Right lobe of liver (tissue), 4 donors: ENCODE measurements at regions not wholly inside any gene's neighbourhood (a gene's known extent, or its start where the extent isn't known, plus 50 kb on each side); places are given as distances from the start of the nearest gene placed in this dataset.

Experiments used
- POLR2A ChIP-seq: fragments of 450-650 bp; IDR thresholded peaks from one replicate; pipeline ENCODE4 v1.6.1; 2017; ENCODE audit warnings: antibody characterized with exemption, mild to moderate bottlenecking
- TF ChIP-seq, protein P1 (sequence below), 4 donors: fragments of 200-600 bp in 3 of 4; fragments of 450-650 bp in 1 of 4; IDR thresholded peaks; one replicate each; pipeline versions ENCODE4 v1.5.1 to v1.8.0; 2016 to 2022; ENCODE audit warnings: antibody characterized with exemption in 4 of 4, mild to moderate bottlenecking in 2 of 4
- donor health status: DM: no; HTN: no; CAD: no.
- donor health status: DM: no; HTN: no; CAD: no.
- donor health status: DM: no; HTN: yes; CAD: no.

- no peak for TF ChIP-seq POLR2A
- TF ChIP-seq, protein P1, sequence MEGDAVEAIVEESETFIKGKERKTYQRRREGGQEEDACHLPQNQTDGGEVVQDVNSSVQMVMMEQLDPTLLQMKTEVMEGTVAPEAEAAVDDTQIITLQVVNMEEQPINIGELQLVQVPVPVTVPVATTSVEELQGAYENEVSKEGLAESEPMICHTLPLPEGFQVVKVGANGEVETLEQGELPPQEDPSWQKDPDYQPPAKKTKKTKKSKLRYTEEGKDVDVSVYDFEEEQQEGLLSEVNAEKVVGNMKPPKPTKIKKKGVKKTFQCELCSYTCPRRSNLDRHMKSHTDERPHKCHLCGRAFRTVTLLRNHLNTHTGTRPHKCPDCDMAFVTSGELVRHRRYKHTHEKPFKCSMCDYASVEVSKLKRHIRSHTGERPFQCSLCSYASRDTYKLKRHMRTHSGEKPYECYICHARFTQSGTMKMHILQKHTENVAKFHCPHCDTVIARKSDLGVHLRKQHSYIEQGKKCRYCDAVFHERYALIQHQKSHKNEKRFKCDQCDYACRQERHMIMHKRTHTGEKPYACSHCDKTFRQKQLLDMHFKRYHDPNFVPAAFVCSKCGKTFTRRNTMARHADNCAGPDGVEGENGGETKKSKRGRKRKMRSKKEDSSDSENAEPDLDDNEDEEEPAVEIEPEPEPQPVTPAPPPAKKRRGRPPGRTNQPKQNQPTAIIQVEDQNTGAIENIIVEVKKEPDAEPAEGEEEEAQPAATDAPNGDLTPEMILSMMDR (IDR thresholded peaks at IDR 0.05): no peak
Measured at GRCh38 chr6:141173529-141173928, 959.2 kb upstream of the GJE1 start.
